H1 (cell line): ENCODE measurements at regions not wholly inside any gene's neighbourhood (a gene's known extent, or its start where the extent isn't known, plus 50 kb on each side); places are given as distances from the start of the nearest gene placed in this dataset.
A peak's percentile ranks its signal among the peaks of the same experiment; 100 is the strongest.

Experiments
- CTCF ChIA-PET: fragments of 300-600 bp; sonication (Branson Sonifier 250); formaldehyde crosslinking; loops from one replicate; lab custom pipeline; 2021; ENCODE audit not compliant: partially characterized antibody; lab: Charles Lee
- POLR2A ChIA-PET: fragments of 300-600 bp; sonication (Branson Sonifier 250); formaldehyde crosslinking; loops from one replicate; lab custom pipeline; 2021; ENCODE audit warnings: inconsistent platforms; ENCODE audit not compliant: partially characterized antibody; lab: Charles Lee
- DNase-seq, 2 experiments: peaks; one replicate each; pipeline versions ENCODE4 v3.0.0 to v3.0.0-alpha.2; 2010 to 2022; ENCODE audit warnings: low spot score in 2 of 2, low read depth in 1 of 2, mixed read lengths in 1 of 2
- FAIRE-seq: peaks from 2 replicates; lab custom pipeline; 2011; peaks lifted over from hg19 to GRCh38; lab: Jason Lieb, UNC
- H2AFZ ChIP-seq: 2 replicates; pipeline ENCODE4 v1.8.1; 2012; ENCODE audit warnings: low read length, inconsistent platforms
- H2AK5ac ChIP-seq: 2 replicates; pipeline ENCODE4 v1.6.1; 2013; ENCODE audit warnings: low read depth, low read length
- H2BK120ac ChIP-seq: replicated peaks from 2 replicates; pipeline ENCODE3; 2013; ENCODE audit warnings: low read depth, low read length, inconsistent platforms
- H2BK12ac ChIP-seq: 2 replicates; pipeline ENCODE4 v1.6.1; 2013; ENCODE audit warnings: low read depth, low read length
- H2BK15ac ChIP-seq: 2 replicates; pipeline ENCODE4 v1.6.1; 2013; ENCODE audit warnings: low read length
- H2BK20ac ChIP-seq: 2 replicates; pipeline ENCODE4 v1.6.1; 2013; ENCODE audit warnings: low read length
- H2BK5ac ChIP-seq: 2 replicates; pipeline ENCODE4 v1.6.1; 2013; ENCODE audit warnings: low read depth, low read length
- H3K14ac ChIP-seq: 2 replicates; pipeline ENCODE4 v1.6.1; 2013; ENCODE audit warnings: inconsistent platforms; ENCODE audit not compliant: insufficient read length
- H3K18ac ChIP-seq: 2 replicates; pipeline ENCODE4 v1.6.1; 2013; ENCODE audit warnings: low read length; ENCODE audit errors: extremely low read depth
- H3K23ac ChIP-seq: 2 replicates; pipeline ENCODE4 v1.6.1; 2013; ENCODE audit warnings: inconsistent platforms; ENCODE audit not compliant: insufficient read length
- H3K23me2 ChIP-seq: 2 replicates; pipeline ENCODE4 v1.6.1; 2013; ENCODE audit warnings: low read depth, low read length
- H3K27ac ChIP-seq: 2 replicates; pipeline ENCODE4 v1.6.1; 2011; ENCODE audit warnings: low read depth, low read length, inconsistent platforms
- H3K27me3 ChIP-seq, 4 experiments: replicated peaks in 1 of 4; 1 replicate in 1 of 4; 2 replicates in 3 of 4; pipeline versions ENCODE4 v1.6.1 to v1.8.1; 2011 to 2013; ENCODE audit warnings: low read length in 3 of 4, mild to moderate bottlenecking in 3 of 4, inconsistent platforms in 2 of 4, mixed read lengths in 2 of 4, moderate library complexity in 1 of 4; ENCODE audit not compliant: control insufficient read depth in 3 of 4, insufficient read depth in 3 of 4; ENCODE audit errors: extremely low read depth in 1 of 4
- H3K36me3 ChIP-seq, 4 experiments: 2 replicates each; pipeline versions ENCODE4 v1.6.1 to v1.8.1; 2011 to 2013; ENCODE audit warnings: mild to moderate bottlenecking in 4 of 4, low read length in 3 of 4, moderate library complexity in 2 of 4, control low read depth in 1 of 4, inconsistent platforms in 1 of 4; ENCODE audit not compliant: insufficient read depth in 4 of 4, control insufficient read depth in 2 of 4
- H3K4ac ChIP-seq: replicated peaks from 2 replicates; pipeline ENCODE3; 2013; ENCODE audit warnings: low read length, low read depth, mixed read lengths, inconsistent platforms; ENCODE audit not compliant: insufficient read length
- H3K4me1 ChIP-seq, 4 experiments: replicated peaks in 1 of 4; 1 replicate in 1 of 4; 2 replicates in 3 of 4; pipeline versions ENCODE4 v1.6.1 to v1.8.1; 2011 to 2013; ENCODE audit warnings: low read length in 3 of 4, inconsistent platforms in 2 of 4, mixed read lengths in 1 of 4; ENCODE audit not compliant: insufficient read depth in 4 of 4, control insufficient read depth in 3 of 4
- H3K4me2 ChIP-seq, 2 experiments: 2 replicates each; pipeline versions ENCODE4 v1.6.1 to v1.8.1; 2011 to 2013; ENCODE audit warnings: low read depth in 2 of 2, low read length in 2 of 2, control low read depth in 1 of 2, inconsistent platforms in 1 of 2, mild to moderate bottlenecking in 1 of 2; ENCODE audit not compliant: insufficient read depth in 1 of 2
- H3K4me3 ChIP-seq, 4 experiments: fragments of 200-600, 300-600 bp in 1 of 4; sonication (generic), shearing (Covaris generic), sonication (Bioruptor Twin) in 1 of 4; 2 replicates each; pipeline versions ENCODE4 v1.5.1 to v1.8.1; 2011 to 2016; ENCODE audit warnings: low read length in 4 of 4, low read depth in 3 of 4, control low read depth in 2 of 4, inconsistent platforms in 2 of 4, mild to moderate bottlenecking in 2 of 4, mixed read lengths in 1 of 4, moderate library complexity in 1 of 4; ENCODE audit not compliant: insufficient read depth in 2 of 4; ENCODE audit errors: extremely low read depth in 1 of 4
- H3K56ac ChIP-seq: replicated peaks from 2 replicates; pipeline ENCODE3; 2013; ENCODE audit warnings: low read depth, mild to moderate bottlenecking, mixed read lengths, low read length, inconsistent platforms; ENCODE audit not compliant: insufficient read length
- H3K79me1 ChIP-seq: 2 replicates; pipeline ENCODE4 v1.6.1; 2013; ENCODE audit warnings: low read depth, low read length, control low read depth
- H3K79me2 ChIP-seq, 2 experiments: 2 replicates each; pipeline versions ENCODE4 v1.6.1 to v1.8.1; 2012 to 2013; ENCODE audit warnings: low read length in 2 of 2, mild to moderate bottlenecking in 2 of 2, inconsistent platforms in 1 of 2; ENCODE audit not compliant: insufficient read depth in 2 of 2, control insufficient read depth in 1 of 2
- H3K9ac ChIP-seq, 4 experiments: replicated peaks in 1 of 4; 1 replicate in 1 of 4; 2 replicates in 3 of 4; pipeline versions ENCODE4 v1.6.1 to v1.8.1; 2011 to 2013; ENCODE audit warnings: low read depth in 3 of 4, low read length in 3 of 4, control low read depth in 2 of 4, mild to moderate bottlenecking in 2 of 4, moderate library complexity in 2 of 4, inconsistent platforms in 1 of 4; ENCODE audit errors: extremely low read depth in 1 of 4
- H3K9me3 ChIP-seq, 2 experiments: 2 replicates each; pipeline versions ENCODE4 v1.6.1 to v1.8.1; 2012 to 2013; ENCODE audit warnings: mild to moderate bottlenecking in 2 of 2, moderate library complexity in 2 of 2, control low read depth in 1 of 2, inconsistent platforms in 1 of 2, low read depth in 1 of 2, low read length in 1 of 2, mixed read lengths in 1 of 2; ENCODE audit not compliant: insufficient read depth in 2 of 2
- H4K20me1 ChIP-seq, 2 experiments: replicated peaks in 1 of 2; 2 replicates each; pipeline versions ENCODE3 to v1.8.1; 2011 to 2013; ENCODE audit warnings: inconsistent platforms in 2 of 2, low read length in 2 of 2, mild to moderate bottlenecking in 1 of 2; ENCODE audit not compliant: insufficient read depth in 2 of 2, control insufficient read depth in 1 of 2
- H4K5ac ChIP-seq: 2 replicates; pipeline ENCODE4 v1.6.1; 2013; ENCODE audit warnings: low read length, low read depth, mixed read lengths, inconsistent platforms; ENCODE audit not compliant: insufficient read length
- H4K8ac ChIP-seq: 2 replicates; pipeline ENCODE4 v1.8.0; 2013; ENCODE audit warnings: mild to moderate bottlenecking, moderate library complexity, low read length, inconsistent platforms; ENCODE audit not compliant: insufficient read depth; ENCODE audit errors: extremely low read depth
- H4K91ac ChIP-seq: replicated peaks from 2 replicates; pipeline ENCODE3; 2013; ENCODE audit warnings: low read length, mixed read lengths, inconsistent platforms; ENCODE audit not compliant: insufficient read length
- ASH2L ChIP-seq: fragments of 200-600, 300-600 bp; sonication (generic); IDR thresholded peaks from one replicate; pipeline ENCODE4 v1.7.1; 2017; ENCODE audit warnings: low read length
- BCL11A ChIP-seq, 2 experiments: IDR thresholded peaks; one replicate each; pipeline ENCODE4 v1.6.1; 2011; ENCODE audit warnings: low read depth in 2 of 2, low read length in 2 of 2, mild to moderate bottlenecking in 2 of 2
- CHD1 ChIP-seq: IDR thresholded peaks from 2 replicates; pipeline ENCODE4 v1.6.1; 2012; ENCODE audit warnings: low read depth, low read length, improper control_type of control experiment
- GABPA ChIP-seq: IDR thresholded peaks from 2 replicates; pipeline ENCODE4 v1.6.1; 2011; ENCODE audit warnings: mild to moderate bottlenecking, low read length, moderate library complexity, borderline replicate concordance; ENCODE audit not compliant: insufficient read depth
- NANOG ChIP-seq: IDR thresholded peaks from 2 replicates; pipeline ENCODE4 v1.6.1; 2011; ENCODE audit warnings: low read length, low read depth, mild to moderate bottlenecking, inconsistent platforms; ENCODE audit not compliant: insufficient read depth, poor library complexity, severe bottlenecking
- POLR2A ChIP-seq, 2 experiments: IDR thresholded peaks; 1 replicate in 1 of 2; 2 replicates in 1 of 2; pipeline ENCODE4 v1.6.1; 2011; ENCODE audit warnings: low read depth in 2 of 2, low read length in 2 of 2, mild to moderate bottlenecking in 2 of 2; ENCODE audit errors: control extremely low read depth in 1 of 2
- RBBP5 ChIP-seq: IDR thresholded peaks from 2 replicates; pipeline ENCODE4 v1.7.1; 2012; ENCODE audit warnings: low read depth, mild to moderate bottlenecking, inconsistent platforms, low read length, moderate library complexity, borderline replicate concordance
- SIRT6 ChIP-seq: IDR thresholded peaks from one replicate; pipeline ENCODE4 v1.7.1; 2012; ENCODE audit warnings: low read length, inconsistent platforms
- ZNF274 ChIP-seq: IDR thresholded peaks from 2 replicates; pipeline ENCODE4 v1.7.0; 2012; ENCODE audit warnings: low read length, borderline replicate concordance; ENCODE audit errors: extremely low read depth
- WGBS, 2 experiments: shearing (Covaris generic) in 1 of 2; methylation state at CpG; one replicate each; pipeline versions ENCODE4 v1.1.6 to v1.1.7; 2013 to 2015; ENCODE audit warnings: low lambda C conversion rate in 2 of 2, mixed read lengths in 2 of 2, inconsistent platforms in 1 of 2, low coverage in 1 of 2, missing lambda C conversion rate in 1 of 2; ENCODE audit not compliant: insufficient replicate concordance in 2 of 2, insufficient coverage in 1 of 2, insufficient read length in 1 of 2; ENCODE audit errors: extremely low coverage in 1 of 2, missing lambda C conversion rate in 1 of 2; 5-methylcytosine and 5-hydroxymethylcytosine counted together

- H4K5ac ChIP-seq = no peak overlapping the region
- FAIRE-seq (no peak), DNase-seq (no peak)
- H2BK120ac ChIP-seq = no peak overlapping the region
- ChIA-PET CTCF (no interaction called here), POLR2A (no interaction called here)
- no peak overlapping the region for H4K91ac ChIP-seq
- H2AK5ac ChIP-seq = no peak overlapping the region
- H4K8ac ChIP-seq = peak overlapping the region; percentile 90
- 87% methylated on average over 11 of the region's 13 CpGs; no CpG with 5 or more reads in 1 of the 2 experiments for WGBS, 2 experiments
- no peaks in the 10 kb centered on the region for H3K79me2 ChIP-seq
- H3K27ac ChIP-seq = no peak overlapping the region
- peaks cover 0 to 5% of the 10 kb centered on the region in 2 experiments for H4K20me1 ChIP-seq
- peaks cover 0 to 9% (median 6%) of the 10 kb centered on the region in 4 experiments; a peak in 4 of 7 replicates for H3K4me1 ChIP-seq
- no peak overlapping the region for H3K23ac ChIP-seq
- H3K23me2 ChIP-seq = peaks cover 6% of the 10 kb centered on the region; the same call in 1 of the 2 replicates
- H3K56ac ChIP-seq = no peak overlapping the region
- no peak overlapping the region for H3K9ac ChIP-seq
- H3K18ac ChIP-seq = no peak overlapping the region
- H3K4ac ChIP-seq = no peak overlapping the region
- H3K4me3 ChIP-seq = no peak overlapping the region
- H3K27me3 ChIP-seq = no peaks in the 10 kb centered on the region
- H3K9me3 ChIP-seq = no peaks in the 10 kb centered on the region
- H2BK20ac ChIP-seq = no peak overlapping the region
- TF ChIP-seq SIRT6 = no peak
- TF ChIP-seq POLR2A (IDR thresholded peaks at IDR 0.05; ENCODE audit: control extremely low read depth in 1 of 2, low read depth in 2 of 2, low read length in 2 of 2) = no peak
- no peak for TF ChIP-seq ZNF274
- no peak for TF ChIP-seq CHD1
- no peak for TF ChIP-seq BCL11A (IDR thresholded peaks at IDR 0.05; ENCODE audit: low read depth in 2 of 2, low read length in 2 of 2)
- no peak for TF ChIP-seq RBBP5
- TF ChIP-seq NANOG = no peak
- no peak for TF ChIP-seq GABPA
- no peak for TF ChIP-seq ASH2L
- no peak overlapping the region for H2BK5ac ChIP-seq
- H3K4me2 ChIP-seq = no peak overlapping the region
- H2BK12ac ChIP-seq = no peak overlapping the region
- H3K36me3 ChIP-seq = no peaks in the 10 kb centered on the region
- H2BK15ac ChIP-seq = no peak overlapping the region
- H3K79me1 ChIP-seq = peaks cover 3% of the 10 kb centered on the region; the same call in 1 of the 2 replicates
- H2AFZ ChIP-seq = no peak overlapping the region
- H3K14ac ChIP-seq = no peak overlapping the region
Measured at GRCh38 chr7:155919391-155920067, 107.3 kb upstream of the SHH start.
